Astrocyte (in vitro differentiated cells and primary cell): ENCODE measurements at regions not wholly inside any gene's neighbourhood (a gene's known extent, or its start where the extent isn't known, plus 50 kb on each side); places are given as distances from the start of the nearest gene placed in this dataset.

Experiments
- DNase-seq: peaks from one replicate; pipeline ENCODE4 v3.0.0-alpha.2; 2010; ENCODE audit warnings: low read depth
- FAIRE-seq: peaks from 2 replicates; lab custom pipeline; 2011; peaks lifted over from hg19 to GRCh38; lab: Jason Lieb, UNC
- H2AFZ ChIP-seq: 2 replicates; pipeline ENCODE4 v1.6.0; 2012; ENCODE audit warnings: low read depth, low read length, inconsistent platforms
- H3K27ac ChIP-seq: 2 replicates; pipeline ENCODE4 v1.5.1; 2011; ENCODE audit warnings: low read depth, low read length, inconsistent platforms
- H3K27me3 ChIP-seq: 2 replicates; pipeline ENCODE4 v1.6.0; 2011; ENCODE audit warnings: low read length, inconsistent platforms; ENCODE audit not compliant: insufficient read depth
- H3K36me3 ChIP-seq: 2 replicates; pipeline ENCODE4 v1.5.1; 2011; ENCODE audit warnings: low read length, inconsistent platforms; ENCODE audit not compliant: insufficient read depth
- H3K4me1 ChIP-seq: 2 replicates; pipeline ENCODE4 v1.5.1; 2011; ENCODE audit warnings: low read length, inconsistent platforms; ENCODE audit not compliant: insufficient read depth
- H3K4me2 ChIP-seq: 2 replicates; pipeline ENCODE4 v1.6.0; 2012; ENCODE audit warnings: low read length, inconsistent platforms
- H3K4me3 ChIP-seq: 2 replicates; pipeline ENCODE4 v1.5.1; 2011; ENCODE audit warnings: low read depth, mild to moderate bottlenecking, low read length, inconsistent platforms; ENCODE audit not compliant: insufficient read depth
- H3K79me2 ChIP-seq: 2 replicates; pipeline ENCODE4 v1.6.0; 2012; ENCODE audit warnings: mild to moderate bottlenecking, low read length, inconsistent platforms; ENCODE audit not compliant: insufficient read depth
- H3K9ac ChIP-seq: 2 replicates; pipeline ENCODE4 v1.6.0; 2012; ENCODE audit warnings: mild to moderate bottlenecking, low read length, inconsistent platforms
- H3K9me3 ChIP-seq: 2 replicates; pipeline ENCODE4 v1.5.1; 2012; ENCODE audit warnings: low read depth, mild to moderate bottlenecking, low read length, inconsistent platforms; ENCODE audit not compliant: insufficient read depth
- H4K20me1 ChIP-seq: 2 replicates; pipeline ENCODE4 v1.6.0; 2012; ENCODE audit warnings: low read length, inconsistent platforms; ENCODE audit not compliant: insufficient read depth
- H3K27ac Mint-ChIP-seq: one replicate; pipeline ENCODE4 v1.8.0; 2021; ENCODE audit warnings: mild to moderate bottlenecking, mixed read lengths; ENCODE audit not compliant: unreplicated experiment
- H3K27me3 Mint-ChIP-seq: one replicate; pipeline ENCODE4 v1.8.0; 2021; ENCODE audit warnings: low read depth, mixed read lengths; ENCODE audit not compliant: unreplicated experiment
- H3K36me3 Mint-ChIP-seq: one replicate; pipeline ENCODE4 v1.8.0; 2021; ENCODE audit warnings: low read depth, mixed read lengths; ENCODE audit not compliant: unreplicated experiment
- H3K4me1 Mint-ChIP-seq: one replicate; pipeline ENCODE4 v1.8.0; 2021; ENCODE audit warnings: low read depth, mixed read lengths; ENCODE audit not compliant: unreplicated experiment
- H3K4me3 Mint-ChIP-seq: one replicate; pipeline ENCODE4 v1.8.0; 2021; ENCODE audit warnings: mild to moderate bottlenecking, moderate library complexity, mixed read lengths; ENCODE audit not compliant: unreplicated experiment
- H3K9me3 Mint-ChIP-seq: one replicate; pipeline ENCODE4 v1.8.0; 2021; ENCODE audit warnings: mild to moderate bottlenecking, mixed read lengths; ENCODE audit not compliant: unreplicated experiment
- CTCF ChIP-seq: IDR thresholded peaks from 2 replicates; pipeline ENCODE4 v1.5.1; 2011; ENCODE audit warnings: low read depth, mild to moderate bottlenecking, inconsistent platforms, low read length, moderate library complexity; ENCODE audit not compliant: insufficient read depth
- EZH2 ChIP-seq: IDR thresholded peaks from 2 replicates; pipeline ENCODE4 v1.6.1; 2012; ENCODE audit warnings: mild to moderate bottlenecking, low read length, inconsistent platforms; ENCODE audit not compliant: insufficient read depth

- no peaks in the 10 kb centered on the region for H3K9me3 ChIP-seq
- Mint-ChIP-seq H3K36me3 (no peaks in the 10 kb centered on the region), H3K4me3 (no peak overlapping the region), H3K27me3 (peaks cover 4% of the 10 kb centered on the region), H3K27ac (no peak overlapping the region), H3K9me3 (no peaks in the 10 kb centered on the region), H3K4me1 (no peaks in the 10 kb centered on the region)
- H3K9ac ChIP-seq, result no peak overlapping the region
- H3K36me3 ChIP-seq, result no peaks in the 10 kb centered on the region
- no peak overlapping the region for H3K4me3 ChIP-seq
- DNase-seq (no peak), FAIRE-seq (no peak)
- H3K27me3 ChIP-seq, result no peaks in the 10 kb centered on the region
- no peaks in the 10 kb centered on the region for H4K20me1 ChIP-seq
- no peaks in the 10 kb centered on the region for H3K4me1 ChIP-seq
- no peak overlapping the region for H2AFZ ChIP-seq
- no peak for TF ChIP-seq CTCF
- no peak for TF ChIP-seq EZH2
- H3K79me2 ChIP-seq, result no peaks in the 10 kb centered on the region
- no peak overlapping the region for H3K27ac ChIP-seq
- H3K4me2 ChIP-seq, result no peak overlapping the region
Observed at GRCh38 chr13:104854007-104854406, 1681.5 kb downstream of the EFNB2 start.

GRCh38 chr13:104847922-104848321 is 1687.5 kb downstream of the EFNB2 start:
- Histone ChIP-seq H3K79me2 (no peaks in the 10 kb centered on the region), H3K4me3 (no peak overlapping the region), H3K4me1 (no peaks in the 10 kb centered on the region), H3K9ac (no peak overlapping the region), H4K20me1 (no peaks in the 10 kb centered on the region), H3K9me3 (no peaks in the 10 kb centered on the region), H3K4me2 (no peak overlapping the region), H3K27ac (no peak overlapping the region), H2AFZ (no peak overlapping the region), H3K36me3 (no peaks in the 10 kb centered on the region), H3K27me3 (no peaks in the 10 kb centered on the region)
- no peak for DNase-seq
- H3K27me3 Mint-ChIP-seq, result peaks cover 7% of the 10 kb centered on the region
- H3K4me3 Mint-ChIP-seq, result no peak overlapping the region
- no peaks in the 10 kb centered on the region for H3K36me3 Mint-ChIP-seq
- no peaks in the 10 kb centered on the region for H3K9me3 Mint-ChIP-seq
- H3K4me1 Mint-ChIP-seq, result peaks cover 10% of the 10 kb centered on the region
- TF ChIP-seq CTCF (no peak), EZH2 (no peak)
- H3K27ac Mint-ChIP-seq, result no peak overlapping the region
- FAIRE-seq, result no peak

GRCh38 chr13:104843401-104843800 is 1692.1 kb downstream of the EFNB2 start:
- no peak for TF ChIP-seq EZH2
- TF ChIP-seq CTCF, result no peak
- Mint-ChIP-seq H3K27me3 (peaks cover 8% of the 10 kb centered on the region), H3K4me1 (peaks cover 10% of the 10 kb centered on the region), H3K36me3 (no peaks in the 10 kb centered on the region), H3K4me3 (no peak overlapping the region), H3K27ac (no peak overlapping the region), H3K9me3 (no peaks in the 10 kb centered on the region)
- H3K27me3 ChIP-seq, result no peaks in the 10 kb centered on the region
- no peaks in the 10 kb centered on the region for H3K9me3 ChIP-seq
- H3K27ac ChIP-seq, result no peak overlapping the region
- DNase-seq, result no peak
- no peak overlapping the region for H3K9ac ChIP-seq
- no peaks in the 10 kb centered on the region for H3K36me3 ChIP-seq
- FAIRE-seq, result no peak
- H3K4me3 ChIP-seq, result no peak overlapping the region
- H3K4me1 ChIP-seq, result no peaks in the 10 kb centered on the region
- no peaks in the 10 kb centered on the region for H4K20me1 ChIP-seq
- no peak overlapping the region for H2AFZ ChIP-seq
- H3K4me2 ChIP-seq, result no peak overlapping the region
- H3K79me2 ChIP-seq, result no peaks in the 10 kb centered on the region
